HL-60/S4 treated with phorbol 12-myristate 13-acetate at 8.2 ng/mL for 4 days and 3 days (cell line): ENCODE measurements at regions not wholly inside any gene's neighbourhood (a gene's known extent, or its start where the extent isn't known, plus 50 kb on each side); places are given as distances from the start of the nearest gene placed in this dataset.

ENCODE experiments used
- in situ Hi-C: fragments of 300-500 bp; cut with MboI; formaldehyde crosslinking; loops from 2 replicates; pipeline ENCODE4 v1.15.0; 2022; ENCODE audit warnings: low sequenced_read_pairs

DNA sequence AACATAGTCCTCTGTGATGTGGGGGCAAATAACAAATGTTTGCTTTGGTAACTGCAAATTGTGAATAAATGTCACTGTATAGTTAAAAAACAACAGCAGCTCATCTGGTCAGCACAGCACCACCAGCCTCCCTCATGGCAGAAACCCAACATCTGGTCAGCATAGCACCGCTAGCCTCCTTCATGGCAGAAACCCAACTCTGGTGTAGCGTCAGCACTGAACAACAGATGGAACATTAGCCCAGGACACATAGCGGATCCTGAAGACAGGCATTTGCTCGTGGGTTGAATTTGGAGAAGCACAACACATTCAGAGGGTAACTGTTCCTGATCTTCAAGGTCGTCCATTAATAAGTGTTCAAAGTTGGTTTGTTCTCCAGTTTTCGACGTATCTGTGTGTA is 265.9 kb downstream of the DLL1 start:
- in situ Hi-C loops: no loop called here

DNA sequence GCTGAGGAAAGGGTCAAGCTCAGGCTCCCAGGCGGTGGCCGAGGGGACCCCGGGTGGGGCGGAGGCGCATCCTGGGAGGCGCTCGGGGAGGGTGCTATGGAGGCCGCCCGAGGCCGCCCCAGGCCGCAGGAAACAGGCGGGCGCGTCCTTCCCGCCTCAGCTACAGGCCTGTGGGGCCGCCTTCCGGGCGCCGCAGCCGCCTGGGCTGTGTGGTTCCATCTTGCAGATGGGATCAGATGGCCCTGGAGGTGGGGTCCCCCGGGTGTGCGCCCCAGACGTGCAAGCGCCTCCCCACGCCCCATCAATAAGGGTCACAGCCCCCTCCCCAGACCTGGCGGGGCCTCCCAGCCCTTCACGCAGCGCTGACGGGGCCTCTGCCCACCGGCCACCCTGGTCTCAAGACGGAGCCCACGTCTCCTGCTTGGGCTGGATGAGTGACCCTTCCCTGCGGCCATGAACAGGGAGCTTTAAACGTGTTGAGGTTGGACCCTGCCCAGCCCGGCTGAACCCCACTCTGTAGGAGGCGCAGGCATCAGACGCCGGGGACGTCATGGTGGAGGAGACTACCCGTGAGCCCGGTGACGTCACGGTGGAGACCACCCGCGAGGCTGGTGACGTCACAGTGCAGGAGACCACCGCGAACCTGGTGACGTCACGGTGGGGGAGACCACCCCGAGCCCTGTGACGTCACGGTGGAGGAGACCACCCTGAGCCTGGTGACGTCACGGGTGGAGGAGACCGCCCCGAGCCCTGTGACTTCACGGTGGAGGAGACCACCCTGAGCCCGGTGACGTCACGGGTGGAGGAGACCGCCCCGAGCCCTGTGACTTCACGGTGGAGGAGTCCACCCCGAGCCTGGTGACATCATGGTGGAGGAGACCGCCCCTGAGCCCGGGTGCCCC is 267.0 kb downstream of the DLL1 start:
- in situ Hi-C loops: no loop called here

DNA sequence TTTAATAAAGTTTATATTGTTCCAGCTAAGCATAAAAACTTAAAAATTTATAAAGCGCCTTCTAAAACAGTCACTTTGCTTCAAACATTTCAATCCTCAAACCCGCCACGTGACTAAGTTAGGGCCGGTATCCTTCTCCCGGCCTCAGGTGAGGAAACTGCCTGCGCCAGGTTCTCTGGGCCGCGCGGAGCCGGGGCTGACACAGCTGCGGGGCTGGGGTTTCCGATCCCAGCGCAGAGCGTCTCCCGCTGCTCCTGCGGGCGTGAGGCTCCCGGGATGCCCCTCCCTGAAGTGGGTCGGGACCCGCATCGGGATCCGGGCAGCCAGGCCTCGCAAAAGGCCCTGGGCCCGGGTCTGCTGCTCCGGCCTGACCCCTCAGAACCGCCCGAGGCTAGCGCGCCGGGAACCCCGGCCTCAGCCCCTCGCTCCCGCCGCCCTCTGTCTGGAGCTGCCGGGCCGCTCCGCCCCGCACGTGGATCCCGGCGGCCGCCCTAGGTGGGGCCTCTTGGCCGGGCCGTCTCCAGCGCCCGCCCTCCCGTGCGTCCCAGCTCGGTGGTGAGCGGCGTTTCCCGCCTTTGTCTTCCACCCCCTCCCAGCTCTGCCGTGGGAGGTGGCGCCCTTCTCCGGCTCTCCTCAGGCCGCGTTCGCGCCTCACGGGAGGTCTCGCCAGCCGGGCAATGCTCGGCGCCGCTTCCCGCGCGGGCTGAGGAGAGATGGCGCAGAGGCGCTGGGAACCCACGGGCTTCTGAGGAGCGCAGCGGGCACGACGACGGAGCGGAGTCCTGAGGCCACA is 267.9 kb downstream of the DLL1 start:
- in situ Hi-C loops: no loop called here

DNA sequence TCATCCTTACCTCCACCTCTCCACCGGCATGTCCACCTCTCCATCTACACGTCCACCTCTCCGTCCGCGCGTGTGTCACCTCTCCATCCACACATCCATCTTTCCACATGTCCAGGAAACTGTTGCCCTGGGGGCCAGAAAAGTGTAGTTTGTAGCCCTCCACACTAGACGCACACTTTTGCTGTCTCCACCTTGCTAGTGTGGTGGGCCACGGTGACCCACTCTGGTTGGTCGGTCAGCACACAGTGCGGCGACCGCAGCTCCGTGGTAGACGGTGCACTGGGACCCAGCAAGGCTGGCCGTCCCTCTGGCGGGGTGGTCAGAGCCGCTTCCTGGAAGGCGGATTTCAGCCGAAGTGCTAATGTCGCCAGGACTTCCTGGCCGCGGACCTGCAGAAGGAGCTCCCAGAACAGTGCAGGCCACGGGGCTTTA is 268.6 kb downstream of the DLL1 start:
- in situ Hi-C loops: no loop called here

DNA sequence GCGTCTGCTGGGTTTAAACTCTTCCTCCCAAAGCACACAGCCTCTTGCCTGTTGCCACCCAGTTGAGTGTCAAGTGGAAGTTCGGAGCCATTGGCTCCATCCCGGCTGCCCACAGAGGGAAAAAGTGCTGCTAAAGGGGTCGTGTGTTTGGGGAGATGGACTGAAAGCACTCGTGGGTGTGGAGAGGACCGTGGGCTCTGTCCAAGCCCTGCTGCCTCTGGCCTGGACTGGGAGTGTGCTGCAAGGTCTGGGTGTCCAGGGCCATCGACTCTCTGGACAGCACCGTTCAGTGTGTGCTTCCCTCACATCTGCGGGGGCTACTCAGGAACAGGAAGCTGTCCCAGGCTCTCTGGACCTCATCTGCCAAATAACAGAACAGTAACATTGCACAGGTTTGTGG is 269.3 kb downstream of the DLL1 start:
- in situ Hi-C loops: no loop called here

DNA sequence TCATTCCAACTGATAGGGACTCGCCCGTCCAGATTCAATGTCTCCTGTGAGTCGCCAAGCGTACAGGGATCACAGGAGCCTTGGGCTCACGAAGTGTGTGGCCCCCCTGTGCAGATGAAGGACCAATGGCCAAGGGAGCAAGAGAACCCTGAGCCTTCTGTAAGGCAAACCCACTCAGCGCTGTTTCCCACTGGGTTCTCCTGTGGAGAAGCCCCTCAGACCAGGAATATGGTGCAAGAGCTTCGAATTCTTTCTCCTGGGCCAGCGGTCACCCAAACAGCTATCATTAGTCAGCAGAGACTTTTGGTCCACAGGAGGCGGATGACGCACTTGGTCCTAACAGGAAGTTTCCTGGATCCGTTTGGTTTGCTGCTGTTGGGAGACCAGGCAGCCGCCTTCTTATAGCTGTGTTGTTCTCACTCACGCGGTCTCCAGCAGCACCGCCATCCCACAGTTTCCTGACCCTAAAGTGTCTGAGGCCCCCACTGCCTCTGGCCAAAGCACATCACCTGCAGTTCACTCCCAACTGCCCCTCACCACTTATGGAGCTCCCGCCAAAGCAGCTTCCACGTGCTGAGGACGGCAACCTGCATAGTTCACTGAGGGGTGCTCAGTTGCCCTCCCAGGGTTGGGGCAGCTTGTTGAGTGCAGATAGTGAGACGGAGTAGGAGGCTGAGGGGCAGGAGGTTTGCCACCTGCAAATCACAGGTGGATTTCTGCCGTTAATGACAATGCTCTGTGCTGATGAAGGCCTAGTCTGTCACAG is 268.6 kb downstream of the ERMARD start:
- in situ Hi-C loops: no loop called here

DNA sequence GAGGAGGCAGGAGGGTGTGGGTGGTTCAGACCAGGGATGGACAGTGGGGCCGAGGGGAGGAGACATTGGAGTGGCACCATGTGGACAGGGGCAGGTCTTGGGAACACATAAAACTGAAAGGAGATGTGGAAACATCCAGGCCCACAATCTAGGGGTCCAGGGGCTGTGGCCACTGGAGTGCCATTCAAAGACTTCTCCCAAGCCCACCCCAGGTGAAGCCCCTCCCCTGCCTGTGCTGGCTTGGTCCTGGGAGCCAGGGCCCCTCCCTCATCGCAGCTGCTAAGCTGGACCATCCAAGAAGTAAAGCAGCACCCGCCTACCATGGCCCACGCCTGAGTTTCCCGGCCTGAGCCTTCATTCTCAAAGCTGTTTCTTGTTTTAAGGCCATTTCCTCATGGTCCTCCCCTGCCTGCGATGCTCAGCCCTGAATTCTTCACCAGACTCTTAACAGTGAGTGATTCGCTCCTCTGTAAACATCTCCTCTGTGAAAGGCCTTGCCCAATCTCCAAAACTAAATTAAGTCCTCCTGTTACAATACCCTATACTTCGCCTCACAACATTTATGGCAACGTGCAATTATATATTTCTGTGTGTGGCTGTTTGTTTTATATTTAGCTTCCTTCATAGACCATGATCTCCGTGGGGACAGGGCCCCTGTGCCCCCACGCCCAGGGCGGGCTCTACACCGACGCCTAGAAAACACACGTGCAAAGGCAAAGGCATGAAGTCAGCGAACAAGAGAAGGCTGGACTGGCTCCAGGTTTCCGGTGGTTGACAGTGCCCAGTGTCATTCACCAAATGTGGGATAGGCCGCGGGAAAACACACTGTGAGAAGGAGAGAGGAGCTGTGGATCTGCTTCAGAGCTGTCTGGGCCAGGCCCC is 267.8 kb downstream of the ERMARD start:
- in situ Hi-C loops: no loop called here

DNA sequence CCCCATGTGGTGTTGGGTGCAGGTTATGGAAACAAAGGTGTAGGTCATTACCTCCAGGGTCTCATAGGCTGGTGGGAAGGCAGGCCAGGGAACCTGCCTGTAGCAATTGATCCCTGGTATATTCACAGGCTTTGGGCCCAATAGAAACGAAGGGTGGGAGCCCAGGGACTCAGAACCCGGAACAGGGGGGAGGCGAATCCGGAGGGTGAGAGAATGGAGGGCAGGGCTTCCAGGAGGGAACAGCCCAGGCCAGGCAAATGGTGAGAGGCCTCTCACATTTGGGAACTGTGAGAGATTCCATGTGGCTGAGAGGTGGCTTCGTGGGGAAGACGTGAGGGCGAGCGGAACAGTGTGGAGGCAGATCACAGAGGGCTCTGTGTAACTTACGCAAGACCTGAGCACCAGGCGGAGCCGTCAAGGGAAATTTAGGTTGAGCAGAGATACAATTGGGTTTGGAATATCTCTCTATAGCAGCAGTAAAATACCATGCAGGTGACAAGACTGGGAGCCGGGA is 267.1 kb downstream of the ERMARD start:
- in situ Hi-C loops: no loop called here

DNA sequence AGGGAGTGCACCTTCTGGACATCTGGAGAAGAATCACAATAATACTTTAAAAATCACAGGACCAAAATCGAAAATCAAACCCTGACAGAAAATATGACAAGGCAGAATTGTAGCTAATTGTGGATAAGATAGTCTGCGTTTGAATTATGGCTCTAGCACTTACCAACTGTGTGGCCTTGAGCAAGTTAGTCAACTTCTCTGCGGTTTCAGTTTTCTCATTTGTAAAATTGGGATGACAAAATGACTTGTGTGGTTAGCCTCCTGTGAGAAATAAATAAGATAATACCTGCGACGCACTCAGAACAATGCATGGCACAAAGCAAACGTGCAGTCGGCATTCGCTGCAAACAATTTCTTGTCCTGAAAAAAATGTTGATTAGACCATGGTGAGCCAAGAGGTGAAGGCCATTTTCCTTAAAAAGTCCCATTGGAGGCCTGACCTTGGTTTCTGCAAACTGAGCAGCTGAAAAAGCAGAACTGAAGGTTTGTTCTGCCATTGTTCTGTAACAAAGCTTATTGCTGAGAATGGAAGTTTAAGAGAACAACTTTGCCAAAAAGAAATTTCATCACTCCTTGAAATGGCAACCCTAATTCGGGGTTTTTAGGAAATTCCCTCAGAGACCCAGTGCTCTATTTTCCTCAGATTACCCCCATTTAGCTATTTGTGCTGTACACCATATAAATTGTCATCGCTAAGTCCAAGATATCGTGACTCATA is 266.3 kb downstream of the ERMARD start:
- in situ Hi-C loops: no loop called here

DNA sequence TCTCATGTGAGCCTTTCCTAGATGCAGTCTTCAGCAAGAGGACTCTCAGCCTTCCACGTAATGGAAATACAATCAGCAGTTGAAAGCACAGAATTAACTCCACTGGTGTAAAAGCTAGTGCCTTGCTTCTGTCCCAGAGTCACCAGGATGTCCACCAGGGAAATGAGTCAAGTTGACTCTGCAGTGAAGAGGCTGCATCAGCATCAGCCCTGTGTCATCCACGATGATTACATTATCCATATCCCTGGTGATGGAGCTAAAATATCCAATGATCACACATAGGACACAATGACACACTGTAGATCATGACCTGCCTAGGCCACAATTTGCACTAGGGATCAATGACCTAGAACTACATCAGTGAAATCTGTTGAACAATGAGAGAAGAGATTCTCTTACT is 262.4 kb downstream of the ERMARD start:
- in situ Hi-C loops: no loop called here

DNA sequence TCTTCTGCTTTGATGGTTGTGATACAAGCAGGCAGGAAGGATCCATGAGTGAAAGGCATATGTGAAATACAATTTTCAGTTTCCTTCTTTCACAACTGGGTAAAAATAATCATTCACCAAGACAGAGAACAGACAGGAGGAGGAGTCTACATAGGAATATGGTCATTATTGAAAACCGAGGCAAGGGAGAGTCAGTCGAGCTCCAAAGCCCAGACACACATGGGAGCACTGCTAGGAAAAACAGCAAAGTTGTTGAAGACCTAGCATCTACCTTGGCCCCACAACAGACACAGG is 260.6 kb downstream of the ERMARD start:
- in situ Hi-C loops: no loop called here

DNA sequence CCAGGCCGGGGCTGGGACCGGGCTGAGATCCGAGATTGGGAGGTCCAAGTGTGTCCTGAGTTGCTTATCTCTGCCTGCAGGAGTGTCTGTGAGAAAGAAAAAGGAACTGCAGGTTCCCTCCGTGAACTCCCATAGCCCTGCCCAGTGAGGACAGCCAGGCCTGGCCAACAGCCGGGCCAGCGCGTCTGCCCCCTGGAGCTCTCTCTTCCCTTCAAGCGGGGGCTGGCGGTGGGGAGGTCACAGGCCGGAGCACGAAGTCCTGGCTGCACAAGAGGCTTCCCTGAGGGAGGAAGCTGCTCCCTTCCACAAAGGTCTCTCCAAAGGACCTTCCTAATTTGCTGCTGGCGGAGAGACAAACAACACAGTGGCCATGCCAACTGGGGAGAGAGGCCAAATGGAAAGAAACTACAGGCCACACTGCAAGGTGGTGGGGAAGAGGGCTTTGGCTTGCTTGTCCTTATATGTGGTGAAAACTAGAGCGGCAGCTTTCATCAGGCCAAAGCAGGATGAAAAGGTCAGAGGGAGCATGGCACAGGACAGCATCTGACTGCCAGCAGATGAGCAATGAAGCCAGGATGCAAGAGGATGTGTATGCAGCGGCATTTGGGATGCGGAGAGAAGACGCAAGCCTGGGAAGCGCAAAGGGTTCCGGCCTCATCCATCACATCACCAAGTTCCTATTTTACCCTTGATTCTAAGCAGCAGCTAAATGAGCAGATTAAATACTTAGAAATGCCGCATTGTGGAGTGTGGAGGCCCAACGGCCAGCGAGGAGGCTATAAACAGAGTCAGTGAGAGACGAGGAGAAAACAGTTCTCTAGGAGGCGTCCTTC is 260.0 kb downstream of the ERMARD start:
- in situ Hi-C loops: no loop called here

DNA sequence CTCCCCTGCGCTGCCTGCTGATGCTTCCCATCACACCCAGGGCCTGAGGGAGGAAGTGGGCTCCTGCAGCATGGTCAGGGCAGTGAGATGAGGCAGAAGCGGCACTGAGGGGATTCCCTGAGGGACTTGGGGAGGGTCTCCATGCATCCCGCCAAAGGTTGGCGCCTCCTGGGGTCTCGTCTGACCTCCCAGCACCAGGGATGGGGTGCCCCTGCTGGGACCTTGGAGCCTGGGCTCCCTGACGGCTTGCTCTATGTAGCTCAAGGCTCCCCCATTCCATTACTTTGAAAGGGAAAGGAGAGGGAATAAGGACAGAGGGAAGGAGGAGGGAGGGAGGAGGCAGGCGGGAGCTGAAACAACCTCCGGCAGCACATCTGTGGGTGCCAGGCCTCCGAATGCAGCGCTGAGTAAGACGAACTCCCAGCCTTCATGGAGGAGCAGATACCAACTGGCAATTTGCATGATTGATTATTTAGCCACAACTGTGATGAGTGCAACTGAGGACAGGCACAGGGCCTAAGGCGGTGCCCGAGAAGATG is 259.3 kb downstream of the ERMARD start:
- in situ Hi-C loops: no loop called here

DNA sequence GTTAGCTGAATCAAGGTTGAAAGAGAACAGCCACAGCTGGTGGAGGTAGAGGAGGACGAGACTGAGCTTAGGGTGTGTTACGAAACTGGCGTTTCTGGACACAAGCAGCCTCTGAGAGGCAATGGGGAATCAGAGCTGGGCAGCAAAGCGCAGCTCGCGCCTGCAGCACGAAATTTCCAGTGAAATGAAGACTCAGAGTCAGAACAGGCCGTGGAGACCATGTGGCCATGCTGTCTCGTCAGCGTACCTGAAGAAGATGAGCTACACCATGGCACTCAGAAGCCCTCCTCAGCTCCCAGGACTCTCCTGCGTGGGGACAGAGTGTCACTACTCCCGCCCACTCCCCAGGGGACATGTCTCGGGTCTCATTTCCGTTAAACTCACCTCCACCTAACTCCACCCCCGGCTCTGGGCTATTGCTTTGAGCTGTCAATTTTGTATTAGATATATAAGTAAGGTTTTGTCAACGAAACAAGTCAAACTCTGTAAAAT is 256.9 kb downstream of the ERMARD start:
- in situ Hi-C loops: no loop called here

DNA sequence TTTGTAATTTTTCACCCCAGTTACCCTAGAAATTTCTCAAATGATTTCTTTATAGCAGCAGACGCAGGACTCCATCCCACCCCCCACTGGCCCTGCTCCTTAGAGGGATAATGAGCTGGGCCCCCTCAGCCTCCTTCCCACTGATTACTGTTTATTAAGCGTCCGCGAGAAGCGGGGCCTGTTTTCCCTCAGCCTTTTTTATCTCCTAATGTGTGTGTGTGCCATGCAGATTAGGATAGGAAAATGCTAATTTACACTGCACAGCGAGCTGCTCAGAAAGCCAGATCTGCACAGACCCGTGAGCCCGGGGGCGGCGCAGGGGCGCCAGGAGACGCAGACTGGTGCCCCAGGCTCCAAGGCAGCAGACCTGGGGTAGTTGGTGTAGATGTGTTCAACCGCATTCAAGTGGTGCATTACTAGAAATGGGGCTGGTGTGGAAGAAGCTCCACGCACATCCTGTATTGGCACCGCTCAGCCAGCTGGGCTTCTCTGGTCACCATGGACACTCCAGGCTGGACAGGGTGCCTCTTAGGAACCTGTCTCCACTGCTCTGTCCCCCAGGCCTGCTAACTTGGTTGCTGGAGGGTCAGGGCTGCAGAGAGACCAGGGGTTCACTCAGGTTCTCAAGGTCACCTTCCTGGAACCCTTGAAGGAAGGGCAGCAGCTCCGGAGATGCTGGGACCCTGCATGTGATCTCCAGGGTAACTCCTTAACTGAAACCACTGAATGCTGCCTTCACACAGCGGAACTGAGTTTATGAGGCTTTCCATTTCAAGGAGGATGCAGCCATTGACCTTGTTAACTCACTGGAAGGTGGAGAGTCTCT is 256.3 kb downstream of the ERMARD start:
- in situ Hi-C loops: no loop called here

DNA sequence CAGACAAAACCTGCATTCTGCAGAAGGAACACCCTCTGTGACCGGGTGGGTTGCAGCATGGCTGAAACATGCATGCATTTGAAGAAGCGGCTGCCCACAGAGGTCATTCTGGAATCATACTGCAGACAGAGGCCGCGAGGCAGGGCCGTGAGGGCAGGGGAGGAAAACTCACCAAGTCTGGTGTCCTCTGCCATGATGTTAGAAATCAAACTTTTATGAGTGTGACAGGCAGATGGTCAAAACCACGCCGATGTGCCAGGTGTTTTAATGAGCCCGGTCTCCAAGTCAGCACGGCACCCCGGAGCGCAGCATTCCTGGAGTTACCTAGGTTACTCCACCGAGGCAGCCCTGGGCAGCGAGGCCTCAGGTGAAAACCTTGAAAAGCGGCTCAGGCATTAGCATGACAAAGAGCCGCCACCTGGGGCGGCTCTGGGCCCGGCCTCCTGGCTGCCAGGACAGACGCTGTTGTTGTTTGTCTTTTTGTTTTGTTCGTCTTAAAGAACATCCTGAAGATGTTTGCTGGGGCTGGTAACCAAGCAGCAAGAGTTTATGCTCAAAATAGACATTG is 255.6 kb downstream of the ERMARD start:
- in situ Hi-C loops: no loop called here
